ENCODE measurements at regions not wholly inside any gene's neighbourhood (a gene's known extent, or its start where the extent isn't known, plus 50 kb on each side); places are given as distances from the start of the nearest gene placed in this dataset.

- TF ChIP-seq CTCF (IDR thresholded peaks at IDR 0.05; ENCODE audit: low read depth, low read length, missing input control) (no peak), ZBTB33 (IDR thresholded peaks at IDR 0.05) (no peak), JUND (IDR thresholded peaks at IDR 0.05) (no peak), YY1 (IDR thresholded peaks at IDR 0.05) (no peak)
Observed at GRCh38 chr2:95738301-95738700, 146.5 kb downstream of the TRIM43 start.

Data from liver (tissue), 3 donors.